WTC11 (cell line): ENCODE measurements at regions not wholly inside any gene's neighbourhood (a gene's known extent, or its start where the extent isn't known, plus 50 kb on each side); places are given as distances from the start of the nearest gene placed in this dataset.

Source experiments
- ATAC-seq: fragments of 200-7000 bp; cut with Tn5 transposase; 2 replicates; pipeline ENCODE4 v1.10.0; 2021; ENCODE audit warnings: mild to moderate bottlenecking, moderate library complexity
- CTCF ChIA-PET: fragments of 300-600 bp; sonication (Branson Sonifier 250); formaldehyde crosslinking; loops from one replicate; lab custom pipeline; 2021; ENCODE audit warnings: antibody characterized with exemption; lab: Charles Lee
- POLR2A ChIA-PET: fragments of 350-600 bp; sonication (Branson Sonifier 250); formaldehyde crosslinking; loops from one replicate; lab custom pipeline; 2021; ENCODE audit warnings: antibody characterized with exemption; lab: Charles Lee
- DNase-seq: peaks from one replicate; pipeline ENCODE4 v3.0.0; 2021; ENCODE audit warnings: low spot score
- H3K27ac Mint-ChIP-seq: 2 replicates; pipeline ENCODE4 v1.8.0; 2021; ENCODE audit warnings: mixed read lengths
- H3K27me3 Mint-ChIP-seq: 2 replicates; pipeline ENCODE4 v1.8.0; 2021; ENCODE audit warnings: low read depth, mild to moderate bottlenecking, moderate library complexity, mixed read lengths
- H3K36me3 Mint-ChIP-seq: 2 replicates; pipeline ENCODE4 v1.8.0; 2021; ENCODE audit warnings: mixed read lengths
- H3K4me1 Mint-ChIP-seq: 2 replicates; pipeline ENCODE4 v1.8.0; 2022; ENCODE audit warnings: mixed read lengths
- H3K4me3 Mint-ChIP-seq: 2 replicates; pipeline ENCODE4 v1.8.0; 2021; ENCODE audit warnings: mild to moderate bottlenecking, moderate library complexity, mixed read lengths
- H3K9me3 Mint-ChIP-seq: 2 replicates; pipeline ENCODE4 v1.8.0; 2021; ENCODE audit warnings: mixed read lengths
- CBFB ChIP-seq: sonication (generic); formaldehyde crosslinking; IDR thresholded peaks from 2 replicates; pipeline ENCODE4 v1.8.1; 2022; ENCODE audit warnings: mild to moderate bottlenecking, low read depth, missing genetic modification reagents
- CREM ChIP-seq: sonication (generic); formaldehyde crosslinking; IDR thresholded peaks from 2 replicates; pipeline ENCODE4 v1.8.1; 2022; ENCODE audit warnings: mild to moderate bottlenecking, missing genetic modification reagents, moderate library complexity
- ESRRA ChIP-seq: sonication (generic); formaldehyde crosslinking; IDR thresholded peaks from 2 replicates; pipeline ENCODE4 v1.8.1; 2022; ENCODE audit warnings: mild to moderate bottlenecking, missing genetic modification reagents, borderline replicate concordance
- ETV6 ChIP-seq: sonication (generic); formaldehyde crosslinking; IDR thresholded peaks from 2 replicates; pipeline ENCODE4 v1.8.1; 2022; ENCODE audit warnings: mild to moderate bottlenecking, missing genetic modification reagents
- FOXK1 ChIP-seq: sonication (generic); formaldehyde crosslinking; IDR thresholded peaks from 2 replicates; pipeline ENCODE4 v1.8.0; 2022; ENCODE audit warnings: mild to moderate bottlenecking, moderate library complexity, missing genetic modification reagents
- FOXP1 ChIP-seq: sonication (generic); formaldehyde crosslinking; IDR thresholded peaks from 2 replicates; pipeline ENCODE4 v1.8.0; 2022; ENCODE audit warnings: missing genetic modification reagents, mild to moderate bottlenecking, moderate library complexity, borderline replicate concordance
- GRHL2 ChIP-seq: fragments of 250-450 bp; sonication (Bioruptor Pico); IDR thresholded peaks from 2 replicates; pipeline ENCODE4 v1.8.0; 2022; ENCODE audit warnings: mild to moderate bottlenecking, moderate library complexity; ENCODE audit not compliant: insufficient replicate concordance, severe bottlenecking
- JAZF1 ChIP-seq: fragments of 250-450 bp; sonication (Bioruptor Pico); IDR thresholded peaks from 2 replicates; pipeline ENCODE4 v1.9.0; 2021; ENCODE audit warnings: moderate library complexity, mild to moderate bottlenecking, inconsistent platforms
- JUN ChIP-seq: sonication (generic); formaldehyde crosslinking; IDR thresholded peaks from 2 replicates; pipeline ENCODE4 v1.8.0; 2023; ENCODE audit warnings: mild to moderate bottlenecking, missing genetic modification reagents
- KAT7 ChIP-seq: sonication (generic); formaldehyde crosslinking; IDR thresholded peaks from 2 replicates; pipeline ENCODE4 v1.8.1; 2023; ENCODE audit warnings: missing genetic modification reagents, mild to moderate bottlenecking, borderline replicate concordance
- NR1H2 ChIP-seq: sonication (generic); formaldehyde crosslinking; IDR thresholded peaks from 2 replicates; pipeline ENCODE4 v1.9.0; 2021; ENCODE audit warnings: mild to moderate bottlenecking, moderate library complexity, missing genetic modification reagents
- NR2C2 ChIP-seq: sonication (generic); formaldehyde crosslinking; IDR thresholded peaks from 2 replicates; pipeline ENCODE4 v1.8.0; 2022; ENCODE audit warnings: mild to moderate bottlenecking, missing genetic modification reagents
- PRDM15 ChIP-seq: sonication (generic); formaldehyde crosslinking; IDR thresholded peaks from 2 replicates; pipeline ENCODE4 v1.8.0; 2022; ENCODE audit warnings: missing genetic modification reagents
- PRRX2 ChIP-seq: fragments of 250-450 bp; sonication (Bioruptor Pico); IDR thresholded peaks from 2 replicates; pipeline ENCODE4 v1.8.0; 2021; ENCODE audit warnings: mild to moderate bottlenecking
- RELA ChIP-seq: sonication (generic); formaldehyde crosslinking; IDR thresholded peaks from 2 replicates; pipeline ENCODE4 v1.8.1; 2022; ENCODE audit warnings: missing genetic modification reagents, mild to moderate bottlenecking, borderline replicate concordance
- RORB ChIP-seq: fragments of 250-450 bp; sonication (Bioruptor Pico); IDR thresholded peaks from 2 replicates; pipeline ENCODE4 v1.9.0; 2021; ENCODE audit warnings: mild to moderate bottlenecking
- USF2 ChIP-seq: sonication (generic); formaldehyde crosslinking; IDR thresholded peaks from 2 replicates; pipeline ENCODE4 v1.8.1; 2023; ENCODE audit warnings: mild to moderate bottlenecking, missing genetic modification reagents, moderate library complexity
- ZNF138 ChIP-seq: sonication (generic); formaldehyde crosslinking; conservative IDR thresholded peaks from 2 replicates; pipeline ENCODE4 v1.8.1; 2022; ENCODE audit warnings: mild to moderate bottlenecking, moderate library complexity, missing genetic modification reagents
- ZNF219 ChIP-seq: sonication (generic); formaldehyde crosslinking; IDR thresholded peaks from 2 replicates; pipeline ENCODE4 v1.8.0; 2023; ENCODE audit warnings: missing genetic modification reagents, mild to moderate bottlenecking, borderline replicate concordance
- ZNF263 ChIP-seq: sonication (generic); formaldehyde crosslinking; IDR thresholded peaks from 2 replicates; pipeline ENCODE4 v1.8.1; 2022; ENCODE audit warnings: low read depth, mild to moderate bottlenecking, moderate library complexity, missing genetic modification reagents
- ZNF317 ChIP-seq: sonication (generic); formaldehyde crosslinking; IDR thresholded peaks from 2 replicates; pipeline ENCODE4 v1.8.1; 2023; ENCODE audit warnings: low read depth, mild to moderate bottlenecking, moderate library complexity, missing genetic modification reagents, borderline replicate concordance
- ZNF416 ChIP-seq: fragments of 250-450 bp; sonication (Bioruptor Pico); IDR thresholded peaks from 2 replicates; pipeline ENCODE4 v1.9.0; 2021; ENCODE audit warnings: mild to moderate bottlenecking, inconsistent platforms
- TF ChIP-seq, protein P1 (sequence below): sonication (generic); formaldehyde crosslinking; IDR thresholded peaks from 2 replicates; pipeline ENCODE4 v1.8.1; 2023; ENCODE audit warnings: mild to moderate bottlenecking, missing genetic modification reagents
- TF ChIP-seq, protein P2 (sequence below): sonication (generic); formaldehyde crosslinking; IDR thresholded peaks from 2 replicates; pipeline ENCODE4 v1.8.1; 2022; ENCODE audit warnings: missing genetic modification reagents, borderline replicate concordance

GRCh38 chr21:35223480-35224156 lies 174.5 kb upstream of the RUNX1 start:
- Mint-ChIP-seq H3K4me1 (peaks cover 45% of the 10 kb centered on the region), H3K36me3 (no peaks in the 10 kb centered on the region), H3K4me3 (no peak overlapping the region), H3K27ac (no peak overlapping the region), H3K27me3 (no peaks in the 10 kb centered on the region), H3K9me3 (peaks cover 8% of the 10 kb centered on the region; the same call in 1 of the 2 replicates)
- ATAC-seq = no peak
- POLR2A ChIA-PET = no interaction called here
- DNase-seq = no peak
- CTCF ChIA-PET = no interaction called here
- TF ChIP-seq, protein P1, sequence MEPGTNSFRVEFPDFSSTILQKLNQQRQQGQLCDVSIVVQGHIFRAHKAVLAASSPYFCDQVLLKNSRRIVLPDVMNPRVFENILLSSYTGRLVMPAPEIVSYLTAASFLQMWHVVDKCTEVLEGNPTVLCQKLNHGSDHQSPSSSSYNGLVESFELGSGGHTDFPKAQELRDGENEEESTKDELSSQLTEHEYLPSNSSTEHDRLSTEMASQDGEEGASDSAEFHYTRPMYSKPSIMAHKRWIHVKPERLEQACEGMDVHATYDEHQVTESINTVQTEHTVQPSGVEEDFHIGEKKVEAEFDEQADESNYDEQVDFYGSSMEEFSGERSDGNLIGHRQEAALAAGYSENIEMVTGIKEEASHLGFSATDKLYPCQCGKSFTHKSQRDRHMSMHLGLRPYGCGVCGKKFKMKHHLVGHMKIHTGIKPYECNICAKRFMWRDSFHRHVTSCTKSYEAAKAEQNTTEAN (CRISPR knock-in tag) = no peak
- TF ChIP-seq CREM (CRISPR knock-in tag) (no peak), ETV6 (CRISPR knock-in tag) (no peak), JUN (CRISPR knock-in tag) (no peak), ESRRA (no peak), ZNF219 (CRISPR knock-in tag) (no peak), FOXK1 (no peak), NR1H2 (CRISPR knock-in tag) (no peak), ZNF416 (CRISPR knock-in tag) (no peak), ZNF317 (no peak)

DNA sequence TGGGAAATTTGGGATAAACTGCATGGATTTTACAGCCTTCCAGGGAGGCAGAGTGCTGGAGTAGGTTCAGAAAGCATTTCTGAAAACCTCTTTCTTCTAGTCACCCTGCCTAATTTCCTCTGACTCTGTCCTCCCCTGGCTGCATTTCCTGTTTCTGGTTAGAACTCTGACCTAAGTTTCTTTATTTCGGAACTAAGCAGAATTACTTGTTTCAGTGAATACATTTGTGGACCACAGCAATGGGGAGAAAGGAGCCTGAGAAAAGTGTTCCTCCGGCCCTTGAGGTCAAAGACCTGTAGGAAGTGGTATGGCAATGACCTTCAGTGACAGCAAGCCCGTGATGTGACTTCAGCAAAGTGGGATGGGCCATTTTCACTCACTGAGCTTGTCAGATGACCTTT lies 173.4 kb upstream of the RUNX1 start:
- ChIA-PET CTCF (no interaction called here), POLR2A (no interaction called here)
- DNase-seq (no peak), ATAC-seq (no peak)
- no peaks in the 10 kb centered on the region for H3K27me3 Mint-ChIP-seq
- peaks cover 38% of the 10 kb centered on the region for H3K4me1 Mint-ChIP-seq
- no peak overlapping the region for H3K4me3 Mint-ChIP-seq
- peaks cover 8% of the 10 kb centered on the region; the same call in 1 of the 2 replicates for H3K9me3 Mint-ChIP-seq
- TF ChIP-seq ZNF263 (no peak), ETV6 (CRISPR knock-in tag) (no peak), JUN (CRISPR knock-in tag) (no peak), RELA (CRISPR knock-in tag) (no peak), ZNF138 (CRISPR knock-in tag) (no peak), GRHL2 (CRISPR knock-in tag) (no peak), CBFB (no peak)
- H3K36me3 Mint-ChIP-seq = no peaks in the 10 kb centered on the region
- H3K27ac Mint-ChIP-seq = no peak overlapping the region

DNA sequence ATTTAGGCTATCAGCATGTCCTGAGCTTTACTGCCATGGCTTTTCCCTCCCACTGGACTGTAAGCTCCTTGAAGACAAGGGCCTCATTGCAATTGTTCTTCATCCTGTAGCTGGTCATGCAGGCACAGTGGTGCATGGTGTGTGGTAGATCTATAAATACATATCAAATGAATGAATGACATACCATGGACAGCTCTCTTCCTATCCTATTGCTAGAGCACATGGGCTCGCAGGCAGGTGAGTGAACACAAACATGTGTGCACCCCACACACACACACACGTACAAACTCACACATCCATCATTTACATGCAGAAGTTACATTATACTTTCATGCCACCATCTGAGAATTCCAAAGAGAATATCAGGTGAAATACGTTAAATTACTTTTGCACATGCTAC lies 172.9 kb upstream of the RUNX1 start:
- Mint-ChIP-seq H3K9me3 (peaks cover 8% of the 10 kb centered on the region; the same call in 1 of the 2 replicates), H3K27ac (no peak overlapping the region), H3K36me3 (no peaks in the 10 kb centered on the region), H3K4me1 (peaks cover 33% of the 10 kb centered on the region), H3K4me3 (no peak overlapping the region), H3K27me3 (no peaks in the 10 kb centered on the region)
- ChIA-PET POLR2A (no interaction called here), CTCF (no interaction called here)
- ATAC-seq = no peak
- DNase-seq = no peak
- no peak for TF ChIP-seq JUN (CRISPR knock-in tag)
- no peak for TF ChIP-seq JAZF1 (CRISPR knock-in tag)
- TF ChIP-seq ZNF317 = no peak
- no peak for TF ChIP-seq PRRX2 (CRISPR knock-in tag)
- no peak for TF ChIP-seq FOXP1 (CRISPR knock-in tag)
- no peak for TF ChIP-seq KAT7 (CRISPR knock-in tag)
- TF ChIP-seq, protein P2, sequence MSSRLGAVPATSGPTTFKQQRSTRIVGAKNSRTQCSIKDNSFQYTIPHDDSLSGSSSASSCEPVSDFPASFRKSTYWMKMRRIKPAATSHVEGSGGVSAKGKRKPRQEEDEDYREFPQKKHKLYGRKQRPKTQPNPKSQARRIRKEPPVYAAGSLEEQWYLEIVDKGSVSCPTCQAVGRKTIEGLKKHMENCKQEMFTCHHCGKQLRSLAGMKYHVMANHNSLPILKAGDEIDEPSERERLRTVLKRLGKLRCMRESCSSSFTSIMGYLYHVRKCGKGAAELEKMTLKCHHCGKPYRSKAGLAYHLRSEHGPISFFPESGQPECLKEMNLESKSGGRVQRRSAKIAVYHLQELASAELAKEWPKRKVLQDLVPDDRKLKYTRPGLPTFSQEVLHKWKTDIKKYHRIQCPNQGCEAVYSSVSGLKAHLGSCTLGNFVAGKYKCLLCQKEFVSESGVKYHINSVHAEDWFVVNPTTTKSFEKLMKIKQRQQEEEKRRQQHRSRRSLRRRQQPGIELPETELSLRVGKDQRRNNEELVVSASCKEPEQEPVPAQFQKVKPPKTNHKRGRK (CRISPR knock-in tag) = no peak
- no peak for TF ChIP-seq RORB
- no peak for TF ChIP-seq NR2C2
- no peak for TF ChIP-seq PRDM15 (CRISPR knock-in tag)
- no peak for TF ChIP-seq USF2 (CRISPR knock-in tag)
- TF ChIP-seq CREM (CRISPR knock-in tag) = no peak
